HL-60 (cell line): ENCODE measurements at regions not wholly inside any gene's neighbourhood (a gene's known extent, or its start where the extent isn't known, plus 50 kb on each side); places are given as distances from the start of the nearest gene placed in this dataset.

Experiments used
- CTCF ChIP-seq: IDR thresholded peaks from one replicate; pipeline ENCODE4 v1.5.1; 2011; ENCODE audit warnings: low read length, control low read depth, inconsistent platforms; ENCODE audit not compliant: insufficient read depth
- GABPA ChIP-seq: IDR thresholded peaks from 2 replicates; pipeline ENCODE4 v1.6.1; 2012; ENCODE audit warnings: low read depth
- POLR2AphosphoS5 ChIP-seq: IDR thresholded peaks from 2 replicates; pipeline ENCODE4 v1.6.1; 2012; ENCODE audit warnings: low read depth
- REST ChIP-seq: IDR thresholded peaks from 2 replicates; pipeline ENCODE4 v1.6.1; 2012; ENCODE audit warnings: low read depth; ENCODE audit not compliant: insufficient replicate concordance

- TF ChIP-seq CTCF (no peak), REST (no peak), POLR2AphosphoS5 (no peak), GABPA (no peak)
Measured at GRCh38 chr13:44765001-44765471, 188.9 kb upstream of the TSC22D1 start.
